ENCODE measurements at regions not wholly inside any gene's neighbourhood (a gene's known extent, or its start where the extent isn't known, plus 50 kb on each side); places are given as distances from the start of the nearest gene placed in this dataset.

GRCh38 chr11:121946514-121946913 lies 169.5 kb downstream of the BLID start:
- Histone ChIP-seq H3K36me3 (ENCODE audit: control insufficient read depth, insufficient read depth, low read length) (no peaks in the 10 kb centered on the region), H3K4me1 (ENCODE audit: control insufficient read depth, insufficient read depth, low read length, poor library complexity, severe bottlenecking) (no peaks in the 10 kb centered on the region), H3K27ac (ENCODE audit: low read depth, low read length, severe bottlenecking) (no peak overlapping the region), H3K9me3 (ENCODE audit: control insufficient read depth, low read length) (peaks cover 5% of the 10 kb centered on the region), H3K4me3 (ENCODE audit: extremely low read depth, insufficient read depth, low read length, poor library complexity, severe bottlenecking) (no peak overlapping the region)
- WGBS, 2 experiments (ENCODE audit: insufficient coverage in 2 of 2): 92 to 100% methylated on average over 1 to 2 of the region's 3 CpGs

- Histone ChIP-seq H3K36me3 (ENCODE audit: control insufficient read depth, insufficient read depth, low read length) (no peaks in the 10 kb centered on the region), H3K4me3 (ENCODE audit: extremely low read depth, insufficient read depth, low read length, poor library complexity, severe bottlenecking) (no peak overlapping the region), H3K4me1 (ENCODE audit: control insufficient read depth, insufficient read depth, low read length, poor library complexity, severe bottlenecking) (no peaks in the 10 kb centered on the region), H3K9me3 (ENCODE audit: control insufficient read depth, low read length) (peaks cover 5% of the 10 kb centered on the region), H3K27ac (ENCODE audit: low read depth, low read length, severe bottlenecking) (no peak overlapping the region)
- 27 to 33% methylated on average over 3 of the region's 4 CpGs for WGBS, 2 experiments (ENCODE audit: insufficient coverage in 2 of 2)
Observed at GRCh38 chr11:121944556-121945230, 171.3 kb downstream of the BLID start.

DNA sequence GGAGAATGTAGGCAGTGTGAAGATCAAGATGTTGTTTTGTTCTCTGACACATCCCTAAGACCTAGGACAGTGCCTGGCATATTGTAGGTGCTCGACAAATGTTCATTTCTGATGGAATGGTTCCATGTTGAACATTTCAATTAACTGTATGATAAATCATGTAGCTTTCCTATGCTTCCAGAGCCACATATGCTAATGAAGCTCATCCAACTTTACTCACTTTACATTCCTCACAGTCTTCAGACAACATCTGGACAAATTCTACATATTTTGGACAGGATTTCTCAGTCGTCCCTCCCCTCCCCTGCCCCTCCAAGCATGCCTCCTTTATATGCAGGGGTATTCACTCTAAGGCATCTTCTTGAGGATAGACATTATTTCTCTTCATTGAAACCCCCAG lies 177.9 kb downstream of the BLID start:
- 60% methylated on average over 1 of the region's 2 CpGs; no CpG with 5 or more reads in 1 of the 2 experiments for WGBS, 2 experiments (ENCODE audit: insufficient coverage in 2 of 2)
- Histone ChIP-seq H3K4me1 (ENCODE audit: control insufficient read depth, insufficient read depth, low read length, poor library complexity, severe bottlenecking) (no peaks in the 10 kb centered on the region), H3K36me3 (ENCODE audit: control insufficient read depth, insufficient read depth, low read length) (no peaks in the 10 kb centered on the region), H3K27ac (ENCODE audit: low read depth, low read length, severe bottlenecking) (no peak overlapping the region), H3K9me3 (ENCODE audit: control insufficient read depth, low read length) (no peaks in the 10 kb centered on the region), H3K4me3 (ENCODE audit: extremely low read depth, insufficient read depth, low read length, poor library complexity, severe bottlenecking) (no peak overlapping the region)

GRCh38 chr11:121936781-121937447 lies 179.1 kb downstream of the BLID start:
- Histone ChIP-seq H3K27ac (ENCODE audit: low read depth, low read length, severe bottlenecking) (no peak overlapping the region), H3K4me1 (ENCODE audit: control insufficient read depth, insufficient read depth, low read length, poor library complexity, severe bottlenecking) (no peaks in the 10 kb centered on the region), H3K36me3 (ENCODE audit: control insufficient read depth, insufficient read depth, low read length) (no peaks in the 10 kb centered on the region), H3K9me3 (ENCODE audit: control insufficient read depth, low read length) (no peaks in the 10 kb centered on the region), H3K4me3 (ENCODE audit: extremely low read depth, insufficient read depth, low read length, poor library complexity, severe bottlenecking) (no peak overlapping the region)
- 90 to 94% methylated on average over 3 to 4 of the region's 5 CpGs for WGBS, 2 experiments (ENCODE audit: insufficient coverage in 2 of 2)

DNA sequence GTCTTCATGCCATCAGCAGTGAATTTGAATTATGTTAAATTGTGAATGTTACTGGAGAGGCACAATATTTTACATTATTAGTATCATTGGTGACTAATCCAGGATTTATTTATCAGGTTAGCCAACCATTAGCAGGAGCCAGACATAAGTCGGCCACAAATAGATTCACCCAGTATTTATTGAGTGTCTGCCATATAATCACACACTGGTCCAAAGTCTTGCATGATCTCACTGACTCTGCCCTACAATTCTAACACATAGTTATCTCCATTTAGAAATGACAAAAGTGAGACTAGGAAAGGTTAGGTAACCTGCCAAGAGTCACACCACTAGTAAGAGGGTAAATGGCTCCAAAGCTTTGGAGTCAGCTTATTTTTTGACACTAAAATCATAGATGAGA lies 179.6 kb downstream of the BLID start:
- H3K9me3 ChIP-seq (ENCODE audit: control insufficient read depth, low read length): no peaks in the 10 kb centered on the region
- WGBS, 2 experiments (ENCODE audit: insufficient coverage in 2 of 2): 88% methylated on average over 1 of the region's 1 CpG; no CpG with 5 or more reads in 1 of the 2 experiments
- H3K27ac ChIP-seq (ENCODE audit: low read depth, low read length, severe bottlenecking): no peak overlapping the region
- H3K4me3 ChIP-seq (ENCODE audit: extremely low read depth, insufficient read depth, low read length, poor library complexity, severe bottlenecking): no peak overlapping the region
- H3K36me3 ChIP-seq (ENCODE audit: control insufficient read depth, insufficient read depth, low read length): no peaks in the 10 kb centered on the region
- H3K4me1 ChIP-seq (ENCODE audit: control insufficient read depth, insufficient read depth, low read length, poor library complexity, severe bottlenecking): no peaks in the 10 kb centered on the region

DNA sequence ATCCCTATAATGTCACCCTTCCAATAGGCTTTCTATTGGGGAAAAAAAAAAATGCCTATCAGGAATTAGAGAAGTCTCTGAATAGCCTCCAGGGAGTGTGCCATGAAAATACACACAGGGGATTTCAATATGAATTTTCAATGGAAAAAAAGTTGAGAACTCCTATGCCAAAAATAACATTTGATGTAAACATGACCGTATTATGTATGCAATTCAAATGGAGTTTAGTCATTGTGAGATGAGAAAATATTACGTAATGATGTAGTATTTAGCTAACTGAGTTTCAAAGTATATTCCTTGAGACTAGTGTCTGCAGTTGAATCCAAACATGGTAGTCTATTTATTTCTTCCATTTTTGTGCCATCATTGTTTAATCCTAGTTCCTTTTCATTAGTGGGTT lies 182.3 kb downstream of the BLID start:
- H3K4me1 ChIP-seq (ENCODE audit: control insufficient read depth, insufficient read depth, low read length, poor library complexity, severe bottlenecking): peaks cover 12% of the 10 kb centered on the region
- H3K27ac ChIP-seq (ENCODE audit: low read depth, low read length, severe bottlenecking): no peak overlapping the region
- WGBS, 2 experiments (ENCODE audit: insufficient coverage in 2 of 2): 92 to 100% methylated on average over 2 of the region's 2 CpGs
- H3K36me3 ChIP-seq (ENCODE audit: control insufficient read depth, insufficient read depth, low read length): no peaks in the 10 kb centered on the region
- H3K4me3 ChIP-seq (ENCODE audit: extremely low read depth, insufficient read depth, low read length, poor library complexity, severe bottlenecking): no peak overlapping the region
- H3K9me3 ChIP-seq (ENCODE audit: control insufficient read depth, low read length): no peaks in the 10 kb centered on the region

DNA sequence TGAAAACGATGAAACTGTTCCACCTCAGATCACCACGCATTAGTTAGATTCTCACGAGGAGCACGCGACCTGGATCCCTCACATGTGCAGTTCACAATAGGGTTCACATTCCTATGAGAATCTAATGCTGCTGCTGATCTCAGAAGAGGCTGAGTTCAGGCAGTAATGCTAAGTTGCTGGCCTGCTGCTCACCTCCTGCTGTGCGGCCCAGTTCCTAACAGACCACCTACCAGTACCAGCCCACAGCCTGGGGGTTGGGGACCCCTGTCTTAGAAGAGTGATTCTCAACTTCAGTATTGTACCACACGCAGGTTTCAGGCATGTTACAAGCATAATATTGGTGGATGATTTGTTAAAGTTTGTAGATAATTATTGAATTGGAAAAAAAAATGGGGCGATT lies 182.7 kb downstream of the BLID start:
- no peaks in the 10 kb centered on the region for H3K36me3 ChIP-seq (ENCODE audit: control insufficient read depth, insufficient read depth, low read length)
- 93 to 100% methylated on average over 5 to 6 of the region's 8 CpGs for WGBS, 2 experiments (ENCODE audit: insufficient coverage in 2 of 2)
- H3K4me1 ChIP-seq (ENCODE audit: control insufficient read depth, insufficient read depth, low read length, poor library complexity, severe bottlenecking): peaks cover 12% of the 10 kb centered on the region
- no peak overlapping the region for H3K27ac ChIP-seq (ENCODE audit: low read depth, low read length, severe bottlenecking)
- H3K4me3 ChIP-seq (ENCODE audit: extremely low read depth, insufficient read depth, low read length, poor library complexity, severe bottlenecking): no peak overlapping the region
- no peaks in the 10 kb centered on the region for H3K9me3 ChIP-seq (ENCODE audit: control insufficient read depth, low read length)

DNA sequence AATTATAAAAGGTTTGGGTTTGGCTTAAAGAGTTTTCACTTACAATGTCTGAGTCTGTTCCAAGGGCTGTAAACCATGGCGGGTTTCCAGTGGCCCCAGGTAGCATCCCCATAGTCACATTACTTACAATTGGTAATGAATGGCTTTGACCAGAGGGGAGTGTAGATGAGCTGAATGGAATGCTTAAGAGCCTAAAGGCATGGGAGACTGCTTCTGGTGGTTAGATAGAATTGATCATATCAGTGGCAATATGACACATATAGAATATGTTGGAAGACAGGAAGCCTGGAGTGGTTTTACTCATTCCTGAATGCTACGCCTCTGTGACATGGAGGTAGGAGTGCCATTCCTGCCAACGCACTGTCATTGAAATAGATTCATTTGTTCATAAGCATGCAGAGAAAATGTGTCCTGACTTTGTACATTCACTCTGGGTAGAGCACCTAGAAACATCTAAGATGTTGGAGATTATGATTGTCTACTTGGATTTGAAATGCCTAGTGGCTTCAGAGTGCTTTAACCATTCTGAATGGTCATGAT lies 183.3 kb downstream of the BLID start:
- H3K4me1 ChIP-seq (ENCODE audit: control insufficient read depth, insufficient read depth, low read length, poor library complexity, severe bottlenecking): peaks cover 12% of the 10 kb centered on the region
- H3K9me3 ChIP-seq (ENCODE audit: control insufficient read depth, low read length): no peaks in the 10 kb centered on the region
- 90 to 100% methylated on average over 2 of the region's 3 CpGs for WGBS, 2 experiments (ENCODE audit: insufficient coverage in 2 of 2)
- H3K27ac ChIP-seq (ENCODE audit: low read depth, low read length, severe bottlenecking): no peak overlapping the region
- H3K4me3 ChIP-seq (ENCODE audit: extremely low read depth, insufficient read depth, low read length, poor library complexity, severe bottlenecking): no peak overlapping the region
- H3K36me3 ChIP-seq (ENCODE audit: control insufficient read depth, insufficient read depth, low read length): no peaks in the 10 kb centered on the region

DNA sequence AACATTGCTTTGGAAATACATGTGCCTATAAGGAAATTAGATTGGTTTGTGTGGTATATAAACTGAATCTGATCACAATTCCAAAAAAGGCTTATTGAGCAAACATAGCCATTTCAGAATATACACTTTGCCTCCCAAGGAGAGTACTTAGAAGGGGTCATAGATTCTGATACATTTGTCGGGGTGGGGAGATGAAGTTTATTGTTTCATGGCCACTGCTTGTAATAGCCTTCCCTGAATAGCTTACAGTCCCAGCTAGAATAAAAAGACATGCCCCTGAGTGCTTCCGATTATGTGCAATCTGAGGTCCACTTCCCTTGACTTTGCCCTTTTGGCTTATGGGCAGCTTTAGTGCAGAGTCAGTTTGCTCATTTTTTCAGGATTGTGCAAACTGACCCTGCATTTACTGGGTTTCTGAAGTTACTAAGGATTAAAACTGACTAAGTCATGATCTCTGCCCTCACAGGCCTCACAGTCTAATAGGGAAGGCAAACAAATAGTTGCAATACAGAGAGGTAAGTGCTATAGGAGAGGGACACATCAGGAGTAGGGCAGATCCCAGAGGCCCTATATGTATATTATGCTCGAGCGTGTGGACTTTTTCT lies 184.2 kb downstream of the BLID start:
- WGBS, 2 experiments (ENCODE audit: insufficient coverage in 2 of 2): 88 to 100% methylated on average over 3 of the region's 4 CpGs
- H3K4me3 ChIP-seq (ENCODE audit: extremely low read depth, insufficient read depth, low read length, poor library complexity, severe bottlenecking): no peak overlapping the region
- no peaks in the 10 kb centered on the region for H3K36me3 ChIP-seq (ENCODE audit: control insufficient read depth, insufficient read depth, low read length)
- no peak overlapping the region for H3K27ac ChIP-seq (ENCODE audit: low read depth, low read length, severe bottlenecking)
- H3K4me1 ChIP-seq (ENCODE audit: control insufficient read depth, insufficient read depth, low read length, poor library complexity, severe bottlenecking): peaks cover 12% of the 10 kb centered on the region
- H3K9me3 ChIP-seq (ENCODE audit: control insufficient read depth, low read length): no peaks in the 10 kb centered on the region

DNA sequence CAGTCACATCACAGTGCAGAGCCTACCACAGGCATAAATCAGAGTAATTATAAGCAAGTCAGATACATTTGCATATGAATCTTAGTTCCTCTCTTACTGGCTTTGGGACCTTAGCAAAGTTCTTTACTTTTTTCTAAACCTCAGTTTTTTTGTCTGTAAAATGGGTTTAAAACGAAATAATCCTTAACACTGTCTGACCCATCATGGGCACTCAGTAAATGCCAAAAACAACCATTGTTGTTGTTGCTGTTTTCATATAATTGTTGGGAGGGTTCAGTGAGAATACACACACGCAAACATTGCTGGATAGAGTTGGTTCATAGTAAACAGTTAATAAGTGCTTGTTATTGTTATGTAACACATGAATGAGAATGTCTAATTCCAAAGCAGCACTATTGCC lies 184.9 kb downstream of the BLID start:
- Histone ChIP-seq H3K27ac (ENCODE audit: low read depth, low read length, severe bottlenecking) (no peak overlapping the region), H3K36me3 (ENCODE audit: control insufficient read depth, insufficient read depth, low read length) (no peaks in the 10 kb centered on the region), H3K9me3 (ENCODE audit: control insufficient read depth, low read length) (no peaks in the 10 kb centered on the region), H3K4me3 (ENCODE audit: extremely low read depth, insufficient read depth, low read length, poor library complexity, severe bottlenecking) (no peak overlapping the region), H3K4me1 (ENCODE audit: control insufficient read depth, insufficient read depth, low read length, poor library complexity, severe bottlenecking) (peaks cover 12% of the 10 kb centered on the region)
- 100% methylated on average over 1 of the region's 2 CpGs for WGBS, 2 experiments (ENCODE audit: insufficient coverage in 2 of 2)
